NCI-H146 treated with DMSO at 0.1 percent for 48 hours (cell line): ENCODE measurements at regions not wholly inside any gene's neighbourhood (a gene's known extent, or its start where the extent isn't known, plus 50 kb on each side); places are given as distances from the start of the nearest gene placed in this dataset.

Experiments
- DNase-seq: peaks from one replicate; lab custom pipeline; 2025; ENCODE audit not compliant: unreplicated experiment; lab: John Stamatoyannopoulos, UW

DNA sequence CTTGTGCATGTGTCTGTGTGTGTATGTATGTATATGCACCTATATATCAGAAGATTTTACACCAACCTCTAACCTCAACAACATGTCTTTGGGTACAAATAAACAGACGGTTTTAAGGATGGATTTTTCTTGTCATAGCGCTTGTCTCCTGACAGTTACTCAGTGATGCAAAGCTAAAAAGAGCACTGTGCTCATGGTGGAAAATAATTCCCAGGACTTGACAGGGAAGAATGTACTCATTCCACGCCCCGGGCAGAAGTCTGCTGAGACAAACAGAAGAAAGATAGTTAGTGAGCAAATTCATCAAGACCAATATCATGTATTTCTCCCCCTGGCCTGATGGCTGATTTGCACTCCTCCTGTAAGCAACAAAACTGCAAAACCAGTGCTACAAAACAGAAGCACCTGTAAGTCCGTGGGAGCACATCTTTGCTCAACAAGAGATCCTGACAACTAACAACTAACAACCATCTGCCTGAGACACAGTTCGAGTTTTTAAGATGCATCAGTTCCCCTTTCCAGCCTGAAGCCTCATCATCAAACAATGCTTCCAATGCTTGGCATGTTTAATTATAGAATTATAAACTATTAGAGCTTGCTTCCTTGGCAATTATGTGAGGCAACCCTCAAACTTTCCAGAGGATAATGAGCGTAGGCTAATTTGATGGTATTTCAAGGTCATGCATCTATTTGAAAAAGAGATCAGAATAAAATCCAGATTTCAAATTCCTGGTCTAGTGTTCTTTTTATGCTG is 812.7 kb upstream of the MIR17HG start:
- no peak for DNase-seq

- DNase-seq, result no peak
Measured at GRCh38 chr13:90535421-90535820, 812.1 kb upstream of the MIR17HG start.

DNA sequence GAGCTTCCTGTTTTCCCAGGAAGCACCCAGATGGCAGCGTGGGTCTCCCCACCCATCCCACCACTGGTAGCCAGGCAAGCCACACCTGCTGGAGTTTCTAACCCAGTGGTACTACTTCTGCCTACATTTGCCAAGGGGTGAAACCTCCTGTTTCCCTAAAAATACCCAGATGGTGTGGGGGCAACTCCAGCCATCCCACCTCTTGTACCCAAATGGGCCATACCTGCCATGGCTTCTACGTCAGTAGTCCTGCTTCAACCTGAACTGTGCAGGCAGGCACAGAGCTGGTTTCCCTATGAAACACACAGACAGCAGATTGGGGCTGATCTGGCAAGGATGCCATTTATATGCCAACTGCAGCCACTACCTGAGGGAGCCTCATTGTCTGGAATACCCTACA is 809.4 kb upstream of the MIR17HG start:
- DNase-seq, result no peak

- DNase-seq, result no peak
Measured at GRCh38 chr13:90541346-90541745, 806.1 kb upstream of the MIR17HG start.

- DNase-seq, result no peak
Measured at GRCh38 chr13:90542959-90543505, 804.5 kb upstream of the MIR17HG start.

GRCh38 chr13:90545070-90545840 is 802.2 kb upstream of the MIR17HG start:
- DNase-seq, result no peak

DNA sequence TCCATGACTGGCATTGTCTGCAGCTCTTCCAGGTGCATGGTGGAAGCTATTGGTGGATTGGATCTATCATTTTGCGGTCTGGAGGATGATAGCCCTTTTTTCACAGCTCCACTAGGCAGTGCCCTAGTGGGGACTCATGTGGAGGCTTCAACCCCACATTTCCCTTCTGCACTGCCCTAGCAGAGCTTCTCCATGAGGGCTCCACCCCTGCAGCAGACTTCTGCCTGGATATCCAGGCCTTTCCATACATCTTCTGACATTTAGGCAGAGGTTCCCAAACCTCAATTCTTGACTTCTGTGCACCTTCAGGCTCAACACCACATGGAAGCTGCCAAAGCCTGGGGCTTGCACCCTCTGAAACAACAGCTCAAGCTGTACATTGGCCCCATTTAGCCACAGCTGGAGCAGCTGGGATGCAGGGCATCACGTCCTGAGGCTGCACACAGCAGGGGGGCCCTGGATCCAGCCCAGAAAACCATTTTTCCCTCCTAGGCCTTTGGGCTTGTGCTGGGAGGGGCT is 800.2 kb upstream of the MIR17HG start:
- DNase-seq, result no peak

DNA sequence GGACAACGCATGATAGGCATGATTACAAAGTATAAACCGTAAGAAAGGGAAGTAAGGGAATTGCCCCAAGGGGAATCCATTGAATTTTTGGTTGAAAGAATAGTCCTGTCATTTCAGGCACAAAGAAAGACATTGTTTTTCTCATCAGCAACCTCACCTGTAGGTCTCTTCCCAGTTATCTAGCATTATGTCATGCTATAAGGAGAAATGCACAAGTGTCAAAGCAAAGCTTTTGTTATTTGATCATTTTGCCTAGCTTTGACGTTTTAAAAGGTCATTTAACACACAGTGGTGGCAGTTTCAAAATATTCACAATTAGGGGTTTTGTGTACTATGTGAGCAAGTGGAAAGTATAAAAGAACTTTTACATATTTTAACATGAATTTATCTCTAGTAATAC is 796.2 kb upstream of the MIR17HG start:
- no peak for DNase-seq

DNA sequence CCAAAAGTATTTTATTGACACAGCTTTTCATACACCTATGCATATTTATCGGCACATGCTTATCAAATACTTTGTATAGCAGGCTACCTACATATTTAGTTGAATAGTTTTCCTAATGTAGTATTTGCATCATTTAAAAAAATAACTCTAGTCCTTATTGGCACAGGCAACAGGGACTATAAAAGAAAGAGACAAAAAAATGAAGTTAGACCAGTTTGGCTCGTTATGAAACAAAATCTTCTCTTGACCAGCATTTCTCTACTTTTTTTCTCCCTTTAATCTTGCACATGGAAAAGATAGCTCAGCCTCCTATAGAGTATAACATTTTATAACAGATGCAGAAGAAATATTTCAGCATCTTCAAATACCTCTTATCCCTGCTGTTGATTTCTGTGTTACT is 794.8 kb upstream of the MIR17HG start:
- DNase-seq, result no peak

DNA sequence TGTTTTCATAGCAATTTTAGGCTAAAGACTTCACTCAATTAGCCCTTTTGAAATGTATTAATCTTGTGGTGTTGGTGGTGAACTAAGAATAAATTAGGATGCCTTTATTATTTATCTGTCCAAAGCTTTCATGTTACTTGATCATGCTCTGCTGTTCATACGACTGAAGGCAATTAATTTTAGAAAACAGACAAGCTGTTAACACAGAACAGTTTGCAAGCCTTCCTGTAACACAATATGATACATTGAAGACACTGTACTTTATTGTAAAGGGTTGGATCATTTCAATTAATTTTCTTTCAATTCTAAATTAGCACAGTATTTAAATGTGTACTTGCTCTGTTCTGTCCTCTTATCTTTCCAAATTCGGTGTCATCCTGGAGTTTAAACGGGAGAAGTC is 794.3 kb upstream of the MIR17HG start:
- no peak for DNase-seq

- DNase-seq, result no peak
Measured at GRCh38 chr13:90557626-90558025, 789.9 kb upstream of the MIR17HG start.

DNA sequence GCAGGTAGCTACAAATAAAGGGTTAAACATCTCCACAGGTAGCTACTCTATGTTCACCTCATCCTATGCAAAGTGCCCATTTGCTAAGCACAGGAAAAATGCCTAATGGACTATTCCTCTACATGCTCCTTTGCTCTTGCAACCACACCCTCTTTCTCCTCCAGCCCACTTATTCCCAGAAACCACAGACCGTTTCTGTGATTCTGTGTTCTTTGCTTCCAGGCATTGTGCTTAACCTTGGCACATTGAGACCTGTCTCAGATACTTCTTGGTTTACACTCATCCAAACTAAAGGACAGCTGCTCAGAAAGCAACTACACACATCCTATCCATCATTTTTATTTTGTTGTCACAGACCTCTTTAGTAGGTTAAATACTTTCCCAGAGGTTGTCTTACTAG is 785.0 kb upstream of the MIR17HG start:
- DNase-seq, result no peak

DNA sequence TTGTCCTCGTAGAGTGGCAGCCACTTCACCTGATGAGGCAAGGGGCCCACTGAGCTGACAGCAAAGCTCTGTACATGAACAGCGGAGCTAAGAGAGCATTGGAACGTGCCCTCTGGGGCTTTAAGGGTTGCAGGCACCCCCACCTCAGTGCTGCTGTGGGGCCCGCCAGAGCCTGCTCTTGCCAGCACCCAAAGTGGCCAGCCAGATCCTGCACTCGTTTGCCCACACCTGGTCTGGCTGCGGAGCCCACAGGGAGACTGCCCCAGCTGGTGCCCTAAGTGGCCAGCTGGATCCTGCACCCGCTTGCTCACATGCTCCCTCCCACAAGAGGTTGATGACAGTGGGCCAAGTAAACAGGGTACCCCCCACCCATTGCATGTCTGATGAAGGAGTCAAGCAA is 783.4 kb upstream of the MIR17HG start:
- no peak for DNase-seq

DNA sequence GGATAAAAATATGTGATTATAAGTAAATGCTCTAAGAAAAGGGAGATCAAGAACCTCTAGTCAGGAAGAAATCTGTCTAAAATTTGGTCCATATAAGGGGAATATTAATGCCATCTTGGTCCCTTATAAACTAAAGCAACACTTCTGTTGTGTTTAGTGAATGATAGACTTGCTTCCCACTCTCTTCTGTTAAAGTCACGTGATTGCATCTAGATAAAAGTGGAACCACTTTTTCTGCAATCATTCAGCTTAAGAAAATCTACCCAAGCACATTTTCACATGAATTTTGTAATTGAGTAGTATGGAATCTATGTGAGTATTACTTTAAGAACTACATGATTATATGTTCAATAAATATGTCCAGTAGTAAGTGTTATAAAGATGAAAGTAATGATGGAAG is 782.9 kb upstream of the MIR17HG start:
- DNase-seq, result no peak

- no peak for DNase-seq
Measured at GRCh38 chr13:90565985-90566713, 781.3 kb upstream of the MIR17HG start.

DNA sequence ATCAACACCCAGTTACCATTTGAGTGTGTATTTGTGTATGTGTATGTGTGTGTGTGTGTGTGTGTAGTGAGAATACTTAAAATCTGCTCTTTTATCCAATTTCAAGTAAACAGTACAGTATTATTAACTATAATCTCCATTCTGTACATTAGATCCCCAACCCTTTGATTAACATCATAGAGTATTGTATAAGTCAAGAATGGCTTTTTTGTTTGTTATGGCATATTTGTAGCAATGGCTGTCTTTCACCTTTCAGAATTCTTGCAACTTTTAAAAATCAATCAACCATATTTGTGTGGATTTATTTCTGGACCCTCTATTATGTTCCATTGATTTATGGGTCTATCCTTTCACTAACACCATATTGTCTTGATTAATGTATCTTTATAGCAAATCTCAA is 779.3 kb upstream of the MIR17HG start:
- DNase-seq, result no peak

DNA sequence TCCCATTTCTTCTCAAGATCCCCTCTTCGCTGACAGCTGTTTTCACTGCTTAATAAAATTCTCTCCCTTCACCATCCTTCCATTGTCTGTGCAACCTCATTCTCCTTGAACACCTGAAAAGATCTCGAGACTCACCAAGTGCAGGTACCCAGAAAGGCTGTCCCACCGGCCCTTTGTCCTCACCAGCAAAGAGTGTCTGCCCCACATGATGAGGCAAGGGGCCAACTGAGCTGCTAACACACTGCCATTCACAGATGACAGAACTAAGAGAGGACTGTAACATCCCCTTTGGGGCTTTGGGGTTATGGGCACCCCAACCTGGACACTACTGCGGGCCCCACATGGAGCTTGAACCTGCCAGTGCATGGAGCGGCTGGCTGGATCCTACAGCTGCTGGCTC is 771.4 kb upstream of the MIR17HG start:
- no peak for DNase-seq

DNA sequence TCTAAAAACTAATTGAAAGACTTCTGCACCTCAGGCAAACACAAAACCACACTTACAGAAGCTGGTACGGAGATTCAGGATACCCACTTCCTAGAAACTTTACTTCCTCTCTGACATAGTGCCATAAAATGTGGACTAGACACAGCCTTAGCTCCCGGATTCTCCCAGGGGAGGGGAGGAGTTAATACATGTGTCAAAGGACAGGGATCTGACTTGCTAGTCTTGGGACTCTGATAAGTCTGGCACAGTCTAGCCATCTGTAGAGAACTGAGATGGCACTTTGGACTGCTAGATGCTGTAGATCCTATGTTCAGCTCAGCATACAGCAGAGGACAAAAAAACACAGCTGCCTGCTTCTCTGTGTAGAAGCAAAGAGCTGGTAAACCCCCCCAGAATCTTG is 769.8 kb upstream of the MIR17HG start:
- DNase-seq, result no peak

DNA sequence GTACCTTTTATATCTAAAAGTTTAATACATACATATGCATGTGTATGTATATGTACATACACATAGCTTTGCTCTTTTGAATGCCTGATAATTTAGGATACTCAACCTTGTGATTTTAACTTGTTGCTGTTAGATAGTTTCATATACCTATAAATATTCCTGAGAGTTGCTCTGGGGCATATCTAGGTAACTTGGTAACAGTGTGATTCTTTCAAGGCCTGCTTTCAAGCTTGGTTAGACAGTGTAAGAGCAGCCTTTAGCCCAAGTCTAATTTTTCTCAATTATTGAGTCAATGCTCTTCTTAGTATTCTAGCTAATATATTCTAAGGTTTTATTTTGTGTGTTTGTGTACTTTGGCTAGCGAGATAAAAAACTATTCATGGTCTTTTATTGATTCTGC is 762.1 kb upstream of the MIR17HG start:
- no peak for DNase-seq

GRCh38 chr13:90591260-90591926 is 756.1 kb upstream of the MIR17HG start:
- no peak for DNase-seq

- DNase-seq, result no peak
Measured at GRCh38 chr13:90591927-90592268, 755.6 kb upstream of the MIR17HG start.
